ENCODE measurements at regions not wholly inside any gene's neighbourhood (a gene's known extent, or its start where the extent isn't known, plus 50 kb on each side); places are given as distances from the start of the nearest gene placed in this dataset.
A peak's percentile ranks its signal among the peaks of the same experiment; 100 is the strongest.

DNA sequence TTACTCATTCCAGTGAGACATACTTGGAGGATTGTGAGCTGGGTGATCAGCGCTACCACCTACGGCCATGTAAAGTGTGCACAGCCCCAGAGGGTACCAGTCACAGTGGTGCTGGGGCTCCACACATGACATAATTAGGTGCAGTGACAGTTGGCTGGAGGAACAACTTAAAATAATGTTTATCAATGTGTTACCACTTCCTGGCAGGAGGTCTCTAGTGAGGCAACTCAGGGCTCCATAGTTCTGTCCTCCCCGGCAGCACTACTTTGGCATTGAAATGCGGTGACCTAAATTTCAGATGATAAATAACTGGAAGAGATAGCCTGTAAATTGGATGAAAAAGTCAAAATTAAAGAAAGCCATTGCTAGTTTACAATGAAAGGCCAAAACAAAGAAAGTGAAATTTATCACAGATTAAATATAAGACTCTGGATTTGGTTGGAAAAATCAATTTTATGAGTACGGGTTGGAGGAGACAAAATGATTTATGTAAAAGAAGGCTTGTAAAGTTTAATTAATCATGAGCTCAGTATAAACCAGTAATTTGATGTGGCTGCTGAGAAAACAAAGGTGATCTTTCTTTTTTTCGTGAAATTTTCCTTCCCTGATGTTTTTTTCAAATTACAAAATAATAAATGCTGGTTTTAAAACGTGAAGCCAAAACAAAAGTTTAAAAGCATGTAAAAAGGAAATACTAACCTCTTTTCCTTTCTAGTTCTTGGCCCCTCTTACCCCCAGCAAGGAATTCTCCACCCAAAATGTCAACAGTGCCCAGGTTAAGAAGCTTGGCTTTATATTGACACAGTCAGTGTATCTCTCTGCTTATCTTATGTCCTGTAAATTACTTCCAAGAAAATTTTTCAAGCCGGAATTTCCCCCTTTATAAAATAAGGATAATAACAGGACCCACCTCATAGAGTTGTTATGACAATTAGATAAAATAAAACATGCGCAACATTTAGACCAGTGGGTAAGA is 126.7 kb upstream of the NOX3 start:
- Histone ChIP-seq H3K36me3 (replicated peaks in 1 of 2; ENCODE audit: insufficient read depth in 1 of 2, low read depth in 2 of 2) (no peaks in the 10 kb centered on the region), H3K9me3 (no peaks in the 10 kb centered on the region), H3K4me3 (no peak overlapping the region), H3K4me1 (no peaks in the 10 kb centered on the region), H3K27ac (peak overlapping the region in 2 of 4 donors; percentile 47 to 54), H3K27me3 (no peaks in the 10 kb centered on the region)
- WGBS, 2 donors: 45% methylated on average over 9 of the region's 9 CpGs
- intact Hi-C loops (cut with DNase I): no loop called here
- TF ChIP-seq, protein P1, sequence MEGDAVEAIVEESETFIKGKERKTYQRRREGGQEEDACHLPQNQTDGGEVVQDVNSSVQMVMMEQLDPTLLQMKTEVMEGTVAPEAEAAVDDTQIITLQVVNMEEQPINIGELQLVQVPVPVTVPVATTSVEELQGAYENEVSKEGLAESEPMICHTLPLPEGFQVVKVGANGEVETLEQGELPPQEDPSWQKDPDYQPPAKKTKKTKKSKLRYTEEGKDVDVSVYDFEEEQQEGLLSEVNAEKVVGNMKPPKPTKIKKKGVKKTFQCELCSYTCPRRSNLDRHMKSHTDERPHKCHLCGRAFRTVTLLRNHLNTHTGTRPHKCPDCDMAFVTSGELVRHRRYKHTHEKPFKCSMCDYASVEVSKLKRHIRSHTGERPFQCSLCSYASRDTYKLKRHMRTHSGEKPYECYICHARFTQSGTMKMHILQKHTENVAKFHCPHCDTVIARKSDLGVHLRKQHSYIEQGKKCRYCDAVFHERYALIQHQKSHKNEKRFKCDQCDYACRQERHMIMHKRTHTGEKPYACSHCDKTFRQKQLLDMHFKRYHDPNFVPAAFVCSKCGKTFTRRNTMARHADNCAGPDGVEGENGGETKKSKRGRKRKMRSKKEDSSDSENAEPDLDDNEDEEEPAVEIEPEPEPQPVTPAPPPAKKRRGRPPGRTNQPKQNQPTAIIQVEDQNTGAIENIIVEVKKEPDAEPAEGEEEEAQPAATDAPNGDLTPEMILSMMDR (IDR thresholded peaks at IDR 0.05): no peak
- no peak for TF ChIP-seq POLR2A (IDR thresholded peaks at IDR 0.05)
- peak in 1 of 4 donors; percentile 13 for DNase-seq
- peak; percentile 65 for ATAC-seq

GRCh38 chr6:155580904-155581303 is 125.3 kb upstream of the NOX3 start:
- Histone ChIP-seq H3K36me3 (replicated peaks in 1 of 2; ENCODE audit: insufficient read depth in 1 of 2, low read depth in 2 of 2) (no peaks in the 10 kb centered on the region), H3K27ac (peak overlapping the region in 2 of 4 donors; percentile 47 to 54), H3K9me3 (no peaks in the 10 kb centered on the region), H3K4me1 (no peaks in the 10 kb centered on the region), H3K27me3 (no peaks in the 10 kb centered on the region), H3K4me3 (no peak overlapping the region)
- no peak for DNase-seq
- WGBS, 2 donors: 69 to 75% methylated on average over 2 of the region's 2 CpGs
- TF ChIP-seq, protein P1 (IDR thresholded peaks at IDR 0.05): no peak
- TF ChIP-seq POLR2A (IDR thresholded peaks at IDR 0.05): no peak
- intact Hi-C loops (cut with DNase I): no loop called here
- ATAC-seq: no peak

DNA sequence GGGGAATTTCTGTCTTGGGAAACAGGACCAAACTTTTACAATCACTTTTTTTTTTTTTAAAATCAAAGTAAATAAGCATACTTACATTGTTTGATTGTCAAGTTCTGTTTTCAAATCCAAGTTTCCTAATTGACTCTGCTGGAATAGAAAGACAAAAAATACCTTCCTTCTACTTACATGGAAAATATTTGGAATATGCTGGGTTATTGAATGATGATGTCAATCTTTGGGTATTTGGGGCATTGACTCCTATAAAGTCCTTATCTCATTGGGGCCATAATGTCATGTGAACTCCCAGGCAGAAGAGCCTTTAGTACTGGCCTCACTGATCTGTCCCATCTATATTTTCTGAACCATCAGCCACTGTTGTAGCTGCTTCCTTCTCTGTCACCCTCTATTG is 122.6 kb upstream of the NOX3 start:
- no peak for TF ChIP-seq POLR2A (IDR thresholded peaks at IDR 0.05)
- TF ChIP-seq, protein P1 (IDR thresholded peaks at IDR 0.05): no peak
- Histone ChIP-seq H3K4me3 (no peak overlapping the region), H3K27me3 (no peaks in the 10 kb centered on the region), H3K4me1 (no peaks in the 10 kb centered on the region), H3K27ac (no peak overlapping the region), H3K9me3 (no peaks in the 10 kb centered on the region), H3K36me3 (replicated peaks in 1 of 2; ENCODE audit: insufficient read depth in 1 of 2, low read depth in 2 of 2) (no peaks in the 10 kb centered on the region)
- no peak for DNase-seq
- intact Hi-C loops (cut with DNase I): no loop called here
- no peak for ATAC-seq

- Histone ChIP-seq H3K4me1 (no peaks in the 10 kb centered on the region), H3K4me3 (no peak overlapping the region), H3K36me3 (replicated peaks in 1 of 2; ENCODE audit: insufficient read depth in 1 of 2, low read depth in 2 of 2) (no peaks in the 10 kb centered on the region), H3K27me3 (no peaks in the 10 kb centered on the region), H3K9me3 (no peaks in the 10 kb centered on the region), H3K27ac (no peak overlapping the region)
- TF ChIP-seq, protein P1 (IDR thresholded peaks at IDR 0.05): no peak
- TF ChIP-seq POLR2A (IDR thresholded peaks at IDR 0.05): no peak
- 94 to 95% methylated on average over 4 of the region's 4 CpGs for WGBS, 2 donors
- DNase-seq (no peak), ATAC-seq (no peak)
- intact Hi-C loops (cut with DNase I): no loop called here
These were observed 106.3 kb upstream of the NOX3 start for GRCh38 chr6:155561966-155562364.

Measured in body of pancreas (tissue), 4 donors.